ENCODE measurements at regions not wholly inside any gene's neighbourhood (a gene's known extent, or its start where the extent isn't known, plus 50 kb on each side); places are given as distances from the start of the nearest gene placed in this dataset.

GRCh38 chr6:2502998-2503674 lies 247.6 kb downstream of the MYLK4 start:
- peaks cover 0 to 23% (median 8%) of the 10 kb centered on the region in 3 donors for H3K4me1 ChIP-seq
- no peaks in the 10 kb centered on the region for H3K9me3 ChIP-seq
- 30 to 55% methylated on average over 10 of the region's 10 CpGs for WGBS, 2 donors
- H3K36me3 ChIP-seq: no peaks in the 10 kb centered on the region
- intact Hi-C loops (cut with DNase I): no loop called here
- peaks cover 0 to 35% (median 0%) of the 10 kb centered on the region in 4 donors for H3K27me3 ChIP-seq
- H3K4me3 ChIP-seq: no peak overlapping the region
- H3K27ac ChIP-seq: no peak overlapping the region
- no peak for DNase-seq
- TF ChIP-seq CTCF (IDR thresholded peaks at IDR 0.05) (no peak), POLR2A (IDR thresholded peaks at IDR 0.05) (no peak)

GRCh38 chr6:2502096-2502997 lies 248.4 kb downstream of the MYLK4 start:
- Histone ChIP-seq H3K36me3 (no peaks in the 10 kb centered on the region), H3K27ac (peak overlapping the region in 1 of 4 donors; percentile 22), H3K4me1 (peaks cover 0 to 17% (median 5%) of the 10 kb centered on the region in 3 donors), H3K27me3 (peaks cover 0 to 30% (median 0%) of the 10 kb centered on the region in 4 donors), H3K9me3 (no peaks in the 10 kb centered on the region), H3K4me3 (no peak overlapping the region)
- WGBS, 2 donors: 52 to 68% methylated on average over 15 to 18 of the region's 18 CpGs
- intact Hi-C loops (cut with DNase I): no loop called here
- no peak for TF ChIP-seq CTCF (IDR thresholded peaks at IDR 0.05)
- DNase-seq: no peak

GRCh38 chr6:2497922-2498623 lies 252.6 kb downstream of the MYLK4 start:
- H3K36me3 ChIP-seq: no peaks in the 10 kb centered on the region
- no peak for DNase-seq
- no peak for TF ChIP-seq CTCF (IDR thresholded peaks at IDR 0.05)
- no peak for TF ChIP-seq POLR2A (IDR thresholded peaks at IDR 0.05)

GRCh38 chr6:2496291-2496690 lies 250.9 kb upstream of the GMDS start:
- intact Hi-C loops (cut with DNase I): no loop called here
- H3K27me3 ChIP-seq: peaks cover 0 to 11% (median 0%) of the 10 kb centered on the region in 4 donors
- H3K36me3 ChIP-seq: no peaks in the 10 kb centered on the region
- H3K9me3 ChIP-seq: no peaks in the 10 kb centered on the region
- peaks cover 0 to 5% (median 0%) of the 10 kb centered on the region in 3 donors for H3K4me1 ChIP-seq
- DNase-seq: no peak
- H3K4me3 ChIP-seq: no peak overlapping the region
- no peak for TF ChIP-seq CTCF (IDR thresholded peaks at IDR 0.05)
- no peak for TF ChIP-seq POLR2A (IDR thresholded peaks at IDR 0.05)
- H3K27ac ChIP-seq: no peak overlapping the region
- 71 to 97% methylated on average over 5 to 8 of the region's 8 CpGs for WGBS, 2 donors

More at GRCh38 chr6:2497922-2498623, 252.6 kb downstream of the MYLK4 start:
- H3K4me1 ChIP-seq: peaks cover 0 to 8% (median 3%) of the 10 kb centered on the region in 3 donors
- 46 to 62% methylated on average over 11 of the region's 11 CpGs for WGBS, 2 donors
- H3K4me3 ChIP-seq: no peak overlapping the region
- no peak overlapping the region for H3K27ac ChIP-seq
- peaks cover 0 to 15% (median 0%) of the 10 kb centered on the region in 4 donors for H3K27me3 ChIP-seq
- intact Hi-C loops (cut with DNase I): no loop called here
- no peaks in the 10 kb centered on the region for H3K9me3 ChIP-seq
